Stimulated activated CD4-positive, alpha-beta T cell treated with anti-CD3 and anti-CD28 coated beads, Interleukin-12 subunit alpha, Interleukin-12 subunit beta, amount 100 ng/mL, for 48 hours (primary cell): ENCODE measurements at regions not wholly inside any gene's neighbourhood (a gene's known extent, or its start where the extent isn't known, plus 50 kb on each side); places are given as distances from the start of the nearest gene placed in this dataset.

Source experiments
- DNase-seq, 3 donors: peaks; one replicate each; pipeline ENCODE4 v3.0.0-alpha.2; 2020; ENCODE audit warnings: low read depth in 2 of 3, low spot score in 1 of 3

DNA sequence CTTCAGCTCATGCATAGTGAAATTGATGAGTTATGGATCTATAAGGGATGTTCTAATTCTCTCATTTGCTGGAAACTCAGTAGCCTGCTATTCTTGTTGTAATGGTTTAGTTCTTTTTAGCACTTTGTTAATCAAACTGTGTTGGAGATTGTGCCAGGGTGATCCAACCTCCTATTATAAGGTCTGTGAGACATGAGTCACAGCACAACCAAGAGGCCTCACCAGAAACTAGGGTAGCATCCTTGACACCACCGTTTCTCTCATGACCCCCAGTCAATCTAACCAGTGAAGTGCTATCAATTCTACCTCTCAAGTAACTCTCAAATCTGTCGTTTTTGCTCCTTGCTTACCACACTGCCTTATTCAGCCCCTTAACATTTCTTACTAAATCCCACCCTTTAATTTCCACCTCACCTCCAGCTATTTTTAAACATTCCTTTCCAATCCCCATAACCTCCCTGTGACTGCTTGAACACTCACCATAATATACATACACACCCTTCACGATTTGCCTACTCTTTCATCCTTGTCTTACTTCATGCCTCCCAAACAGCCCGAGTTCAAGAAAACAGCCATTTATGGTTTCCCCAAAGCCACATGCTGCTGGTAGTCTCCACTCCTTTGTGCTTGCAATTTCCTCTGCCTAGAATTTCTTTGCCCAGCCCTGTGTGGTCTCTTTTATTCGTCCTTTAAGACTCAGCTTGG, 53.9 kb upstream of the NUDT4 start:
- DNase-seq = no peak

DNA sequence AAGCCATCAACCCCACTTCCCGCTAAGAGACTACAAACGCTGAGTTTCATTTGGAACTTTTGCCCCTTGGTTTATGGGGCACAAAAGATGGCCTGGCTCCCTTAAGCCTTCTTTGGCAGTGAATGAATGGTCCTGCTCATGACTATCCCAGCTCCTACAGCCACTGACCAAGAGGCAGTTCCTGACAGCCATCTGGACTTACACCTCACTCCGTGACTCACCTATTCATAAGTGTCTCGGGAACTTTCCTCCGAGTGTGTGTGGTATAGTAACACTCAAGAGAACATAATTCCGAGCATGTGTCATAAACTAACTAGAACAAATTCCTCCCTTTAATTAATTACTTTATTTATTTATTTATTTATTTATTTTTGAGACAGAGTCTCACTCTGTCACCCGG, 51.9 kb upstream of the NUDT4 start:
- DNase-seq = no peak
